Astrocyte (in vitro differentiated cells and primary cell): ENCODE measurements at regions not wholly inside any gene's neighbourhood (a gene's known extent, or its start where the extent isn't known, plus 50 kb on each side); places are given as distances from the start of the nearest gene placed in this dataset.

Source experiments
- DNase-seq: peaks from one replicate; pipeline ENCODE4 v3.0.0-alpha.2; 2010; ENCODE audit warnings: low read depth
- FAIRE-seq: peaks from 2 replicates; lab custom pipeline; 2011; peaks lifted over from hg19 to GRCh38; lab: Jason Lieb, UNC
- H2AFZ ChIP-seq: 2 replicates; pipeline ENCODE4 v1.6.0; 2012; ENCODE audit warnings: low read depth, low read length, inconsistent platforms
- H3K27ac ChIP-seq: 2 replicates; pipeline ENCODE4 v1.5.1; 2011; ENCODE audit warnings: low read depth, low read length, inconsistent platforms
- H3K27me3 ChIP-seq: 2 replicates; pipeline ENCODE4 v1.6.0; 2011; ENCODE audit warnings: low read length, inconsistent platforms; ENCODE audit not compliant: insufficient read depth
- H3K36me3 ChIP-seq: 2 replicates; pipeline ENCODE4 v1.5.1; 2011; ENCODE audit warnings: low read length, inconsistent platforms; ENCODE audit not compliant: insufficient read depth
- H3K4me1 ChIP-seq: 2 replicates; pipeline ENCODE4 v1.5.1; 2011; ENCODE audit warnings: low read length, inconsistent platforms; ENCODE audit not compliant: insufficient read depth
- H3K4me2 ChIP-seq: 2 replicates; pipeline ENCODE4 v1.6.0; 2012; ENCODE audit warnings: low read length, inconsistent platforms
- H3K4me3 ChIP-seq: 2 replicates; pipeline ENCODE4 v1.5.1; 2011; ENCODE audit warnings: low read depth, mild to moderate bottlenecking, low read length, inconsistent platforms; ENCODE audit not compliant: insufficient read depth
- H3K79me2 ChIP-seq: 2 replicates; pipeline ENCODE4 v1.6.0; 2012; ENCODE audit warnings: mild to moderate bottlenecking, low read length, inconsistent platforms; ENCODE audit not compliant: insufficient read depth
- H3K9ac ChIP-seq: 2 replicates; pipeline ENCODE4 v1.6.0; 2012; ENCODE audit warnings: mild to moderate bottlenecking, low read length, inconsistent platforms
- H3K9me3 ChIP-seq: 2 replicates; pipeline ENCODE4 v1.5.1; 2012; ENCODE audit warnings: low read depth, mild to moderate bottlenecking, low read length, inconsistent platforms; ENCODE audit not compliant: insufficient read depth
- H4K20me1 ChIP-seq: 2 replicates; pipeline ENCODE4 v1.6.0; 2012; ENCODE audit warnings: low read length, inconsistent platforms; ENCODE audit not compliant: insufficient read depth
- H3K27ac Mint-ChIP-seq: one replicate; pipeline ENCODE4 v1.8.0; 2021; ENCODE audit warnings: mild to moderate bottlenecking, mixed read lengths; ENCODE audit not compliant: unreplicated experiment
- H3K27me3 Mint-ChIP-seq: one replicate; pipeline ENCODE4 v1.8.0; 2021; ENCODE audit warnings: low read depth, mixed read lengths; ENCODE audit not compliant: unreplicated experiment
- H3K36me3 Mint-ChIP-seq: one replicate; pipeline ENCODE4 v1.8.0; 2021; ENCODE audit warnings: low read depth, mixed read lengths; ENCODE audit not compliant: unreplicated experiment
- H3K4me1 Mint-ChIP-seq: one replicate; pipeline ENCODE4 v1.8.0; 2021; ENCODE audit warnings: low read depth, mixed read lengths; ENCODE audit not compliant: unreplicated experiment
- H3K4me3 Mint-ChIP-seq: one replicate; pipeline ENCODE4 v1.8.0; 2021; ENCODE audit warnings: mild to moderate bottlenecking, moderate library complexity, mixed read lengths; ENCODE audit not compliant: unreplicated experiment
- H3K9me3 Mint-ChIP-seq: one replicate; pipeline ENCODE4 v1.8.0; 2021; ENCODE audit warnings: mild to moderate bottlenecking, mixed read lengths; ENCODE audit not compliant: unreplicated experiment
- CTCF ChIP-seq: IDR thresholded peaks from 2 replicates; pipeline ENCODE4 v1.5.1; 2011; ENCODE audit warnings: low read depth, mild to moderate bottlenecking, inconsistent platforms, low read length, moderate library complexity; ENCODE audit not compliant: insufficient read depth
- EZH2 ChIP-seq: IDR thresholded peaks from 2 replicates; pipeline ENCODE4 v1.6.1; 2012; ENCODE audit warnings: mild to moderate bottlenecking, low read length, inconsistent platforms; ENCODE audit not compliant: insufficient read depth

GRCh38 chr3:197376020-197376419 is 77.6 kb upstream of the DLG1 start:
- no peak overlapping the region for H3K4me3 ChIP-seq
- H2AFZ ChIP-seq = no peak overlapping the region
- H3K4me1 ChIP-seq = peaks cover 27% of the 10 kb centered on the region
- FAIRE-seq (no peak), DNase-seq (no peak)
- no peak for TF ChIP-seq EZH2
- TF ChIP-seq CTCF = no peak
- Mint-ChIP-seq H3K4me1 (peaks cover 24% of the 10 kb centered on the region), H3K27ac (peak overlapping the region; percentile 16), H3K36me3 (no peaks in the 10 kb centered on the region), H3K4me3 (no peak overlapping the region), H3K9me3 (peaks cover 4% of the 10 kb centered on the region), H3K27me3 (peaks cover 4% of the 10 kb centered on the region)
- no peak overlapping the region for H3K27ac ChIP-seq
- H3K27me3 ChIP-seq = no peaks in the 10 kb centered on the region
- no peaks in the 10 kb centered on the region for H3K79me2 ChIP-seq
- no peak overlapping the region for H3K4me2 ChIP-seq
- H3K9me3 ChIP-seq = no peaks in the 10 kb centered on the region
- no peaks in the 10 kb centered on the region for H4K20me1 ChIP-seq
- H3K36me3 ChIP-seq = no peaks in the 10 kb centered on the region
- no peak overlapping the region for H3K9ac ChIP-seq

GRCh38 chr3:197375001-197375441 is 76.6 kb upstream of the DLG1 start:
- no peaks in the 10 kb centered on the region for H3K36me3 Mint-ChIP-seq
- H4K20me1 ChIP-seq = no peaks in the 10 kb centered on the region
- no peak overlapping the region for H3K9ac ChIP-seq
- H3K9me3 ChIP-seq = no peaks in the 10 kb centered on the region
- no peaks in the 10 kb centered on the region for H3K79me2 ChIP-seq
- H3K9me3 Mint-ChIP-seq = peaks cover 4% of the 10 kb centered on the region
- no peak overlapping the region for H3K27ac Mint-ChIP-seq
- no peaks in the 10 kb centered on the region for H3K27me3 ChIP-seq
- no peak overlapping the region for H3K4me3 ChIP-seq
- H3K4me1 Mint-ChIP-seq = peaks cover 28% of the 10 kb centered on the region
- H3K4me1 ChIP-seq = peaks cover 29% of the 10 kb centered on the region
- no peak overlapping the region for H3K4me2 ChIP-seq
- no peak overlapping the region for H3K27ac ChIP-seq
- DNase-seq (no peak), FAIRE-seq (no peak)
- no peak overlapping the region for H2AFZ ChIP-seq
- H3K4me3 Mint-ChIP-seq = no peak overlapping the region
- H3K36me3 ChIP-seq = no peaks in the 10 kb centered on the region
- peaks cover 4% of the 10 kb centered on the region for H3K27me3 Mint-ChIP-seq
- TF ChIP-seq EZH2 = no peak
- no peak for TF ChIP-seq CTCF

GRCh38 chr3:197373096-197373495 is 74.7 kb upstream of the DLG1 start:
- Histone ChIP-seq H4K20me1 (no peaks in the 10 kb centered on the region), H3K36me3 (no peaks in the 10 kb centered on the region), H3K79me2 (no peaks in the 10 kb centered on the region), H3K4me2 (no peak overlapping the region), H3K9me3 (no peaks in the 10 kb centered on the region), H3K4me3 (no peak overlapping the region), H2AFZ (no peak overlapping the region), H3K9ac (no peak overlapping the region), H3K4me1 (peaks cover 39% of the 10 kb centered on the region), H3K27ac (no peak overlapping the region), H3K27me3 (no peaks in the 10 kb centered on the region)
- DNase-seq (no peak), FAIRE-seq (no peak)
- Mint-ChIP-seq H3K9me3 (peaks cover 4% of the 10 kb centered on the region), H3K27ac (no peak overlapping the region), H3K4me3 (peak overlapping the region; percentile 6), H3K4me1 (peaks cover 36% of the 10 kb centered on the region), H3K36me3 (no peaks in the 10 kb centered on the region), H3K27me3 (peaks cover 4% of the 10 kb centered on the region)
- no peak for TF ChIP-seq CTCF
- TF ChIP-seq EZH2 = no peak
